ENCODE measurements at regions not wholly inside any gene's neighbourhood (a gene's known extent, or its start where the extent isn't known, plus 50 kb on each side); places are given as distances from the start of the nearest gene placed in this dataset.

DNA sequence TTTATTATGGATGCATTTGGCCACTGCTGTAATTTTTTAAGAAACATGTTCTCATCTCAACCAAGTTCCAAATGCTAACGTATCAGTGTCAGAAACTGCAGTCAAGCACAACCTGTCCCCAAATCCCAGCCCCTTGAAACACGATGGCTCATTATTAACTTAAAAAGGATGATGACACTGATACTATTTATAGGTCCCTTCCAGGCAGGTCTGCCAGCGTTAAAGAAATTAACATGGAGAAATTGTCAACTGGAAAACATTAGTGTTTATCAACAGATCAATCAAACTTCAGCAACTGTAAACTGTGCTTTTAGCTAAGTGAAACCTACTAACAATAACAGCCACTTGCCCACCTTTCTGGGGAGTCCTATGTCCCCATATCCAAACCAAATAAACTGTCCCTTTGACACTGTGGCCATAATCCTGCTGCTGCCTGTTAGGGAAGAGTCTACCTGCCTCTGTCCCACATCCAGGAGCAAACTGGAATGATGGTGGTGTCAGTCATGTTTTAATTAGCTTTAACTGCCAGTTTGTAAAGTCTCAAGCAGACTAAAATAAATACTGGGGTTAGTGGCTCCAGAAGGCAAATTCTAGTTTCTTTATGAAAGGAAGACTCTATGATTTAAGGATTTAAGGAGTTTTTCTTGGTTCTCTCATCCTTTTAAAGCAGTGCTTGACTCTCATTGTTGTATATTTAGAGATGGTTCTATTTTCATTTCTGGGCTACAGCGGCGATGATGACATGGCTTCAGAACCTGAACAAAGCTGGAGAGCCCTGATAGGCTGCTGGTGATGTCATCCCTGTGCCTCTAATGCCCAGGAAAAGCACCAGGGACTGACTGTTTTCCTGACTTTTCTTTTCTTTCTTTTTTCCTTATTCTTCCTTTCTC, 583.6 kb upstream of the PIK3C3 start:
- no peak for DNase-seq (ENCODE audit: low read depth, low spot score)

DNA sequence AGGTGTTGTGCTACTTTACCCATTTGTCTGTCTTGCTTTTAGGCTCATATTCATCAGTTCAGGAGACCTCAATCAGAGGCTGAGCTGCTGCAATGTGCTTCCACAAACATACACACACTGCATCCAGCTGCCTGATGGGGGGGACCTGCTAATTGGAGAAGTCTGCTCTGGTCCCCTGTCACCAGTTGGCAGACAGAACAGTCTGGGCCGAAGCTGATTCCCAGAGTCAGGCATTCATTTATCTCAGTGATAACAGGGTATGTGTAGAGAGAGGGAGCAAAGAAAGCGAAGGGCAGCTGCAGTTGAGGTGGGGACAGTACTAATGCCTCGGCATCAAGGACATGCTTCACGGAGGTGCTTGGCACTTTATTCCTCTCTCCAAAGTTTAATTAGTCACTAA, 584.3 kb upstream of the PIK3C3 start:
- DNase-seq (ENCODE audit: low read depth, low spot score), result no peak

GRCh38 chr18:41357708-41358107, 597.3 kb upstream of the PIK3C3 start:
- DNase-seq (ENCODE audit: low read depth, low spot score), result no peak

DNA sequence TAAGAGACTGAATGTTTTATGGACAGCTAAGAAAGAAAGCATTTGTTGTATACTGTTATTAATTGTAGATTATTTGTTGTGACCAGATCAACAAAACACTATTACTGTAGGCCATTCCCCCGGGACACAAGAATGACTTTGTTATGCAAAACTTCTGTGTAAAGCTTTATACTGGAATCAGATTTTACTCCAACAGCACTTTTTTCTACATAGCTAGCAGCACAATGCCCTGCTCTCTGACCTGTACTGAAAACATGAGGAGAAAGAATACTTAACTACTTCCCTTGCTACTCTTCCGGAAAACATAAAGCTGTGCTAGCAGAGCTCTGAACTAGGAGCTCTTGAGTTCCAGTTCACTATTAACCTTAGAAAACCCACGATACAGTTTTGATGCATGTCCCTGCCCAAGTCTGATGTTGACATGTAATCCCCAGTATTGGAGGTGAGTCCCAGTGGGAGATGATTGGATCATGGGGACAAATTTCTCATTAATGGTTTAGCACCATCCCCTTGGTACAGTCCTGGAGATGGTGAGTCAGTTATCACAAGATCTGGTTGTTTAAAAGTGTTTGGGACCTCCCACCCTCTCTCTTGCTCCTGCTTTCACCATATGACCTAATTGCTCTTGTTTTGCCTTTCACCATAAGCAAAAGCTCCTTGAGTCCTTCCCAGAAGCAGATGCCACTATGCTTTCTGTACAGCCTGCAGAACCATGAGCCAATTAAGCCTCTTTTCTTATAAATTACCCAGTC, 601.1 kb upstream of the PIK3C3 start:
- DNase-seq (ENCODE audit: low read depth, low spot score), result no peak

DNA sequence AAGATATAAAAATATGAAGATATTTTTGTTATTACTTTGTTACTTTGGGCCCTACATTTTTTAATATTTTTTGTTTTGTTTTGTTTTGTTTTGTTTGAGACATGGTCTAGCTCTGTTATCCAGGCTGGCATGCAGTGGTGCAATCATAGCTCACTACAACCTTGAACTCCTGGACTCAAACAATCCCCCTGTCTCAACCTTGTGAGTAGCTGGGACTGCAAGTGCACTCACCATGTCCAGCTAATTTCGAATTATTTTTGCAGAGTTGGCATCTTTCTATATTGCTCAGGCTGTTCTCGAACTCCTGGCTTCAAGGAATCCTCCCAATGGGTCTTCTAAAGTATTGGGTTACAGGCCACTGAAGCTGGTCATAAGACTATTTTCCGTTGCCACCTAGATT, 603.6 kb upstream of the PIK3C3 start:
- no peak for DNase-seq (ENCODE audit: low read depth, low spot score)

DNA sequence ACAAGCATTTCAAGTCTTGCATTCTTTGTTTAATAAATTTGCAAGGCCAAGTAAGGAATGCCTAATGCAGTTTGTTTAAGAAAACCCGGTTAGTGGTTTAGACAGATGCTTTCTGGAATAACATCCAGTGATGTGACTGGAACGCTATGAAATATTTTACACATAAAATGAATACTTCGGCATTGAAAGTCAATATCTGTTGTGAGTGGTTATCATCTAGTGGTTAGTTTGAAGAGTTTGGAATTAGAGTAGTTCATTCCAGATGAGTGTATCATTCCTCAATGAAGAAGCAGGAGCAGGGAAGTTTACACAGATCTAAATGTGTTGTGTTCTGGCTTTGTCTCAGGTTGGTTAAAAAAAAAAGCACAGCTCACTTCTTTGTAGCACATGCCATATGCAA, 608.0 kb upstream of the PIK3C3 start:
- no peak for DNase-seq (ENCODE audit: low read depth, low spot score)

GRCh38 chr18:41343808-41344207, 611.2 kb upstream of the PIK3C3 start:
- no peak for DNase-seq (ENCODE audit: low read depth, low spot score)

DNA sequence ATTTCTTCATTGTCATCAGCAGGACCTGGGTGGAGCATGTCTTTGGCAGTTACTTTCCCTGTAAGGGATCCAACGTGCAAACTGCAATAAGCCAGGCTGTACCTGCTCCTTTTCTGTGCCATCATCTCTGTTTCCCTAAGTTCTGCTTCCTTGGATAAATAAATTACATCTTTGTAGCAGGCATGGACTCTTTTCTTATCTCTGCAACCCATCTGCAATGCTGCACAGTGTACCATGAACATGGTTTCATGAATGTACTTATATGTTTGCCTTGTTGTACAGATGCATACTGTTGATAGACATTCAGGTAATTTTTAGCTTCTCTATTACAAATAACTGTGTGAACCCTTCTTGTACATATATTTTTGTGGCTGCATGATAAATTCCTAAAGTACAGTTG, 616.7 kb upstream of the PIK3C3 start:
- no peak for DNase-seq (ENCODE audit: low read depth, low spot score)

DNA sequence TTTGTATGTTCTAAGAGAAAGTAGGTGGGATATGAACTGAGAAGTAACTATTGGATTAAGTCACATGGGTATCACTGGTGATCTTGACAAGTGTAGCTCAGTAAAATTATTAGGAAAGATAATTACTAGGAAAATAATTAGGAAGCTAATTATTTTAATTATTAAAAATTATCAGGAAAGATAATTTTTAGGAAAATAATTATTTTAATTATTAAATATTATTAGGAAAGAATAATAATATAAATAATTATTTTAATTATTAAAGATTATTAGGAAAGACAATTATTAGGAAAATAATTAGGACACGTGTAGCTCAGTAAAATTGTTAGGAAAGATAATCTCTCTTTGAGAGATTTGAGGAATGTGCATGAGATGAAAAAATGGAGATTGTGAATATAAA, 623.4 kb upstream of the PIK3C3 start:
- DNase-seq (ENCODE audit: low read depth, low spot score), result no peak

- DNase-seq (ENCODE audit: low read depth, low spot score), result no peak
Observed at GRCh38 chr18:41326311-41326710, 628.7 kb upstream of the PIK3C3 start.

DNA sequence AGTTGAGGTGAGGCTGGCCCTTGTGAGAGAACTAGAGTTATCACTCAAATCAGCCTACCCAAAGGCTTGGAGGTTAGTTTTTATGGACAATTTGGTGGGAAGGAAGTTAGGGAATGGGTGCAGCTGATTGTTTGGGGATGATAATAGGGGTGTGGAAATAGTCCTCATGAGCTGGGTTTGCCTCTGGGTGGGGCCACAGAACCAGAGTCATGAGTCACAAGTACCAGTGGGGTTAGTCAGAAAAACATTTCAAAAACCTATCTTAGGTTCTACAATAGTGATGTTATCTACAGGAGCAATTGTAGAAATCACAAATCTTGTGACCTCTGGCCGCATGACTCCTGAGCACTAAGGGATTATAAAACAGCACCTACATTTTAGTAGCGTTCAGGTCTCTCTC, 630.1 kb upstream of the PIK3C3 start:
- no peak for DNase-seq (ENCODE audit: low read depth, low spot score)

DNA sequence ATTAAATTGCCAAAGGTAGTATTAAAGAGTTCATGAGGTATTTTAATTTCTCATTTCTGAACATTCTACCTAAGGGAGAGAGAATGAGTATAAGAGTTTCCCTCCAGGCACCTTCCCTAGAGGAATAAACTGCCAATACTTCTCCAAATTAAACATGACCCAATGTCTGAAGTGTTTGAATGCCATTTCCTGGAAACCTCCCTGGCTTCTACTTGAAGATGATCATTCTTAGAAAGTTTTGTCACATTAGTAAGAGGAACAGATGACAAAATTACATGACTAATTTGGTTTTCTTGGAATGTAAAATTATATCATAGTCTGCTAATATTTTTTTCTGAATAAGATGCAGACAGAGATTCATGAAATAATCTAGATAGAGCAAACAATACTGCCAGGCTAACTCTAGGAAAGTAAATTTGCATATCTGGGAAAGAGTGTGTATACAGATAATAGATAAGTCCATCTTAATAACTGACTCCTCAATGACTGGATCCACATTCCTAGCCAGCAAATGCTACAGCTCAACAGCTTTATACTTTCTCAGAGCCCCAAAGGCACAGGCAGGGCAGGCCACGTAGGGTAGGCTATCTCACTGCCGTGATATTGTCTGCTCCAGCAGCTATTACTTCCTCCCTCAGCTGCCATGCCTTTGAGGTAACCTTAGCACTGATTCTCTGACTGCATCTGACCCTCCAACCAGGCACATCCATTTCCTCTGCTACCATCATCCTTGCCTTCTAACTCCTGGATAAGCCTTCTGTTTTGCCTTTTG, 630.8 kb upstream of the PIK3C3 start:
- DNase-seq (ENCODE audit: low read depth, low spot score), result no peak

GRCh38 chr18:41323044-41323443, 632.0 kb upstream of the PIK3C3 start:
- DNase-seq (ENCODE audit: low read depth, low spot score), result no peak

DNA sequence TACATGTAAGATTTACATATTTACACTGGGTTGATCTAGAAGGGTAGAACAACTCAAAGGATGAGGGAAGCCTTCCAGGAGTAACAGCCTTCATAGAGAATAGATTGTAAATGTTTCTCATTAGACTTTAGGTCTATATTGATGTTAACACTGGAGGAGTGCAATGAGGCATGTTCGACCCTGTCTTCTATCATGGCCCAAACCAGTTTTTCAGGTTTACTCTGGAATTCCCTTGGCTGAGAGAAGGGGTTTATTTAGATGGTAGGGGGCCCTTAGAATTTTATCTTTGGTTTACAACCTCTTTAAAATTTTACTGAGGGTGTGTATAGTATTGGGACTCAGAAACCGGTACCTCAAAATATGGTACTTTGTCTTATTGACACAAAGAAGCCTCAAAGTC, 634.9 kb upstream of the PIK3C3 start:
- DNase-seq (ENCODE audit: low read depth, low spot score), result no peak

DNA sequence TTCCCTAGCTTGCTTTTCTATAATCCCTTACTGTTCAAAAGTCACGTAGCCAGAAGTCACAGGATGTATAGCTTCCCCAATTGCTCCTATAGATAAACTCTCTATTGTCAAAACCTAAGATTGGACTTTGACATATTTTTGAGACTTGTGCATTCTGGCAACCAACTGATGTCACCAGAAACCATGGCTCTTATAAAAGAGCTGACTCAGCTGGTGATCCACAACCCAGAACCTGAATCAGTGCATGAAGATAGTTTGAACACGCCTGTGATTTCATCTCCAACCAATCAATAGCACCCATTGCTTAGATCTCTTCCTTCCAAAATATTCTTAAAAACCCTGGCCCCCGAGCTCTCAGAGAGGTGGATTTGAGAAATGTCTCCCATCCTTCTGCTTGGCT, 639.9 kb upstream of the PIK3C3 start:
- DNase-seq (ENCODE audit: low read depth, low spot score), result no peak

GRCh38 chr18:41311571-41312547, 643.2 kb upstream of the PIK3C3 start:
- no peak for DNase-seq (ENCODE audit: low read depth, low spot score)

DNA sequence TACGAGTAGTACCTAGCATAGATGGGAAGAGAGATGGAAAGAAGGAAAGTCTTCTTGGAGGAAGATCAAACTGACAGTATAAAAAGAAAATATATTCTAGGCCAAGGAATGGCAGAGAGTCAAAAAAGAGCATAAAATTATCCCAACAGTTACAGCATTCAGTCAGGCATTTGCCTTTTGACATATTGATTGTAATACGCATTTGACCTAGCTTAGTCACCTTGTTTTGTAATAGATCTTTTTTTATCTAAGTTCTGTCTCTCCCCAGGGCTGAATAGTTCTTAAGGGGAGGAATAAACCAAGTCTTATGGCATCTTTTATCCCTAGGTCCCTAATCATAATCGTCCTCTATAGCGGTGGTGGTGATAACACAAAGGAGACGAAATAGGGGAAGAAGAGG, 657.3 kb upstream of the PIK3C3 start:
- no peak for DNase-seq (ENCODE audit: low read depth, low spot score)

DNA sequence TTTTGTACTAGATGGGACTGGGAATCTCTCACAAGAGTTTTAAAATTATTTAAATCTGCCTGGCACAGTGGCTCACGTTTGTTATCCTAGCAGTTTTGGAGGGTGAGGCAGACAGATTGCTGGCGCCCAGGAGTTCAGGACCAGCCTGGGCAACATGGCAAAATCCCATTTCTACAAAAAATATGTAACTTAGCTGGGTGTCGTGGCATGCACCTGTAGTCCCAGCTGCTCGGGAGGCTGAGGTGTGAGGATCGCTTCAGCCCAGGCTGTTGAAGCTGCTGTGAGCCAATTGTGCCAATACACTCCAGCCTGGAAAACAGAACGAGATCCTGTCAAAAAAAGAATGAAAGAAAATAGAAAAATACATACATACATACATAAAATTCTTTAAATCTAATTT, 685.7 kb upstream of the PIK3C3 start:
- DNase-seq (ENCODE audit: low read depth, low spot score), result no peak

- no peak for DNase-seq (ENCODE audit: low read depth, low spot score)
Observed at GRCh38 chr18:41268271-41268670, 686.8 kb upstream of the PIK3C3 start.

DNA sequence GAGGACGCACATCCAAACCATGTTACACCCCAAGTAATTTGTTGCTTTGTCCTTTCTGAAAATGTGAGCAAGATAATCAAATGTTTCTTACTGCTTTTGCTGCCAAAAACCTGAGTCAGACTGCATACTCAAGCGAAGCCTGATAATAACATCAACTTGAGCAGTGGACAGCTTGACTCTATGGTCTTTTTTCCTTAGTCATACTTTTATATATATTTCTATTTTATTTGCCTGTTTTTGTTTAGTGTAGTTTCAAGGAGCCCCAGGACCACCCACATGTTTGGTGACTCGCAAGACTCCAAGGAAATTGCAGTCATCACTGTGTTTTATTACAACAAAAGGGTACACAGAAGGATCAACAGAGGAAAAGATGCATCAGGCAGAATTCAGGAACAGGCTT, 688.4 kb upstream of the PIK3C3 start:
- no peak for DNase-seq (ENCODE audit: low read depth, low spot score)

GRCh38 chr18:41266204-41266603, 688.8 kb upstream of the PIK3C3 start:
- DNase-seq (ENCODE audit: low read depth, low spot score), result no peak
